ENCODE measurements at regions not wholly inside any gene's neighbourhood (a gene's known extent, or its start where the extent isn't known, plus 50 kb on each side); places are given as distances from the start of the nearest gene placed in this dataset.

DNA sequence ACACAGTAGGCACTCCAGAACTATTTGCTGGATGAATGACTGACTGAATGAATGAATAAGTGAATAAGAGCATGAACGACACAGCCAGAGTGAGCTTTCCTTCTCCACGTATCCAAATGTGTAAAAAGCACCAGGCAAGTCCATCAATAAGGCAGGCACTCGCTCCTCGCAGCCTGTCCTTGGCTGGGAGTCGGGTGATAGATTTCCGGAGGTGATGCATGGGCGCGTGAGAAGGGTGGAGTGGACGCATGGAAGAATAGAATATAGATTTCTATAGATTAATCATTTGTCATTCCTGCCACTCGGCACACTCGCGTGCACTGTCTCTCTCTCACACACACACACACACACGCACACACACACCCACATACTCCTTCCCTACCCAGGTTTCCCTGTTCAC, 164.3 kb upstream of the ZC3H12A start:
- no peak for TF ChIP-seq CTCF (IDR thresholded peaks at IDR 0.05)
- TF ChIP-seq EZH2 (IDR thresholded peaks at IDR 0.05; ENCODE audit: borderline replicate concordance, insufficient read depth, low read depth, low read length, poor library complexity, severe bottlenecking): no peak
